ENCODE measurements at regions not wholly inside any gene's neighbourhood (a gene's known extent, or its start where the extent isn't known, plus 50 kb on each side); places are given as distances from the start of the nearest gene placed in this dataset.

DNA sequence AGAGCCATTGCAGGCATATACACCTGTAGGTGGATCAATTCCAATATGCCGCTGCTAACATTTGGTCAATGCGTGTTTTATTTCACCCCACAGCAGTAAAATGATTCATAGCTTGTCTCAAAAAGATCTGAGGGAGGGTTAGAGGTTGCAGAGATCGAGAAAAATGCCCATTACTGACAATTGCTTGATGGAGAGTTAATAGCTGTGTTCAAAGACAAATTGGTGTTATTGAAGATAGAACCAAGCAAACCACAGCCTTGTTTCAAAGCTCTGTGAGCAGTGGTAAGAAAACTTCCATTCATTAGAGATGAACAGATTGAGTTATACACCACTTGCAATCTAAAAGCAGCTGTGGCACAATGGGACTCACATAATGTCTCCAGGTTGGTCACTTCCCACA lies 95.4 kb downstream of the KCNE4 start (continued):
- TF ChIP-seq, protein P1, sequence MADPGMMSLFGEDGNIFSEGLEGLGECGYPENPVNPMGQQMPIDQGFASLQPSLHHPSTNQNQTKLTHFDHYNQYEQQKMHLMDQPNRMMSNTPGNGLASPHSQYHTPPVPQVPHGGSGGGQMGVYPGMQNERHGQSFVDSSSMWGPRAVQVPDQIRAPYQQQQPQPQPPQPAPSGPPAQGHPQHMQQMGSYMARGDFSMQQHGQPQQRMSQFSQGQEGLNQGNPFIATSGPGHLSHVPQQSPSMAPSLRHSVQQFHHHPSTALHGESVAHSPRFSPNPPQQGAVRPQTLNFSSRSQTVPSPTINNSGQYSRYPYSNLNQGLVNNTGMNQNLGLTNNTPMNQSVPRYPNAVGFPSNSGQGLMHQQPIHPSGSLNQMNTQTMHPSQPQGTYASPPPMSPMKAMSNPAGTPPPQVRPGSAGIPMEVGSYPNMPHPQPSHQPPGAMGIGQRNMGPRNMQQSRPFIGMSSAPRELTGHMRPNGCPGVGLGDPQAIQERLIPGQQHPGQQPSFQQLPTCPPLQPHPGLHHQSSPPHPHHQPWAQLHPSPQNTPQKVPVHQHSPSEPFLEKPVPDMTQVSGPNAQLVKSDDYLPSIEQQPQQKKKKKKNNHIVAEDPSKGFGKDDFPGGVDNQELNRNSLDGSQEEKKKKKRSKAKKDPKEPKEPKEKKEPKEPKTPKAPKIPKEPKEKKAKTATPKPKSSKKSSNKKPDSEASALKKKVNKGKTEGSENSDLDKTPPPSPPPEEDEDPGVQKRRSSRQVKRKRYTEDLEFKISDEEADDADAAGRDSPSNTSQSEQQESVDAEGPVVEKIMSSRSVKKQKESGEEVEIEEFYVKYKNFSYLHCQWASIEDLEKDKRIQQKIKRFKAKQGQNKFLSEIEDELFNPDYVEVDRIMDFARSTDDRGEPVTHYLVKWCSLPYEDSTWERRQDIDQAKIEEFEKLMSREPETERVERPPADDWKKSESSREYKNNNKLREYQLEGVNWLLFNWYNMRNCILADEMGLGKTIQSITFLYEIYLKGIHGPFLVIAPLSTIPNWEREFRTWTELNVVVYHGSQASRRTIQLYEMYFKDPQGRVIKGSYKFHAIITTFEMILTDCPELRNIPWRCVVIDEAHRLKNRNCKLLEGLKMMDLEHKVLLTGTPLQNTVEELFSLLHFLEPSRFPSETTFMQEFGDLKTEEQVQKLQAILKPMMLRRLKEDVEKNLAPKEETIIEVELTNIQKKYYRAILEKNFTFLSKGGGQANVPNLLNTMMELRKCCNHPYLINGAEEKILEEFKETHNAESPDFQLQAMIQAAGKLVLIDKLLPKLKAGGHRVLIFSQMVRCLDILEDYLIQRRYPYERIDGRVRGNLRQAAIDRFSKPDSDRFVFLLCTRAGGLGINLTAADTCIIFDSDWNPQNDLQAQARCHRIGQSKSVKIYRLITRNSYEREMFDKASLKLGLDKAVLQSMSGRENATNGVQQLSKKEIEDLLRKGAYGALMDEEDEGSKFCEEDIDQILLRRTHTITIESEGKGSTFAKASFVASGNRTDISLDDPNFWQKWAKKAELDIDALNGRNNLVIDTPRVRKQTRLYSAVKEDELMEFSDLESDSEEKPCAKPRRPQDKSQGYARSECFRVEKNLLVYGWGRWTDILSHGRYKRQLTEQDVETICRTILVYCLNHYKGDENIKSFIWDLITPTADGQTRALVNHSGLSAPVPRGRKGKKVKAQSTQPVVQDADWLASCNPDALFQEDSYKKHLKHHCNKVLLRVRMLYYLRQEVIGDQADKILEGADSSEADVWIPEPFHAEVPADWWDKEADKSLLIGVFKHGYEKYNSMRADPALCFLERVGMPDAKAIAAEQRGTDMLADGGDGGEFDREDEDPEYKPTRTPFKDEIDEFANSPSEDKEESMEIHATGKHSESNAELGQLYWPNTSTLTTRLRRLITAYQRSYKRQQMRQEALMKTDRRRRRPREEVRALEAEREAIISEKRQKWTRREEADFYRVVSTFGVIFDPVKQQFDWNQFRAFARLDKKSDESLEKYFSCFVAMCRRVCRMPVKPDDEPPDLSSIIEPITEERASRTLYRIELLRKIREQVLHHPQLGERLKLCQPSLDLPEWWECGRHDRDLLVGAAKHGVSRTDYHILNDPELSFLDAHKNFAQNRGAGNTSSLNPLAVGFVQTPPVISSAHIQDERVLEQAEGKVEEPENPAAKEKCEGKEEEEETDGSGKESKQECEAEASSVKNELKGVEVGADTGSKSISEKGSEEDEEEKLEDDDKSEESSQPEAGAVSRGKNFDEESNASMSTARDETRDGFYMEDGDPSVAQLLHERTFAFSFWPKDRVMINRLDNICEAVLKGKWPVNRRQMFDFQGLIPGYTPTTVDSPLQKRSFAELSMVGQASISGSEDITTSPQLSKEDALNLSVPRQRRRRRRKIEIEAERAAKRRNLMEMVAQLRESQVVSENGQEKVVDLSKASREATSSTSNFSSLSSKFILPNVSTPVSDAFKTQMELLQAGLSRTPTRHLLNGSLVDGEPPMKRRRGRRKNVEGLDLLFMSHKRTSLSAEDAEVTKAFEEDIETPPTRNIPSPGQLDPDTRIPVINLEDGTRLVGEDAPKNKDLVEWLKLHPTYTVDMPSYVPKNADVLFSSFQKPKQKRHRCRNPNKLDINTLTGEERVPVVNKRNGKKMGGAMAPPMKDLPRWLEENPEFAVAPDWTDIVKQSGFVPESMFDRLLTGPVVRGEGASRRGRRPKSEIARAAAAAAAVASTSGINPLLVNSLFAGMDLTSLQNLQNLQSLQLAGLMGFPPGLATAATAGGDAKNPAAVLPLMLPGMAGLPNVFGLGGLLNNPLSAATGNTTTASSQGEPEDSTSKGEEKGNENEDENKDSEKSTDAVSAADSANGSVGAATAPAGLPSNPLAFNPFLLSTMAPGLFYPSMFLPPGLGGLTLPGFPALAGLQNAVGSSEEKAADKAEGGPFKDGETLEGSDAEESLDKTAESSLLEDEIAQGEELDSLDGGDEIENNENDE (IDR thresholded peaks at IDR 0.05; ENCODE audit: insufficient replicate concordance, low read length), result no peak

All from H1 (cell line).